ENCODE measurements at regions not wholly inside any gene's neighbourhood (a gene's known extent, or its start where the extent isn't known, plus 50 kb on each side); places are given as distances from the start of the nearest gene placed in this dataset.

- Mint-ChIP-seq H3K9me3 (no peaks in the 10 kb centered on the region), H3K27ac (no peak overlapping the region), H3K4me1 (ENCODE audit: low read depth) (no peaks in the 10 kb centered on the region), H3K27me3 (no peaks in the 10 kb centered on the region), H3K36me3 (ENCODE audit: low read depth) (no peaks in the 10 kb centered on the region), H3K4me3 (no peak overlapping the region)
- no peak for TF ChIP-seq CTCF (IDR thresholded peaks at IDR 0.05)
- DNase-seq: no peak
- CTCF ChIA-PET: interaction anchor here (0.6 kb wide), 1 partner anchor 30 kb away, joined by 3 read pairs; no protein-coding TSS in a partner anchor
- POLR2A ChIA-PET: no interaction called here
- ATAC-seq: no peak
- intact Hi-C loops (cut with micrococcal nuclease): no loop called here
Observed at GRCh38 chr5:118556792-118557191, 431.6 kb downstream of the DTWD2 start.

GRCh38 chr5:118555727-118556126, 432.6 kb downstream of the DTWD2 start:
- POLR2A ChIA-PET: no interaction called here
- Mint-ChIP-seq H3K4me3 (no peak overlapping the region), H3K27me3 (no peaks in the 10 kb centered on the region), H3K27ac (no peak overlapping the region), H3K36me3 (ENCODE audit: low read depth) (no peaks in the 10 kb centered on the region), H3K4me1 (ENCODE audit: low read depth) (no peaks in the 10 kb centered on the region), H3K9me3 (no peaks in the 10 kb centered on the region)
- intact Hi-C loops (cut with micrococcal nuclease): no loop called here
- TF ChIP-seq CTCF (IDR thresholded peaks at IDR 0.05): no peak
- CTCF ChIA-PET: no interaction called here
- no peak for DNase-seq
- ATAC-seq: no peak

- Mint-ChIP-seq H3K27ac (no peak overlapping the region), H3K4me3 (no peak overlapping the region), H3K9me3 (no peaks in the 10 kb centered on the region), H3K27me3 (no peaks in the 10 kb centered on the region), H3K36me3 (ENCODE audit: low read depth) (no peaks in the 10 kb centered on the region), H3K4me1 (ENCODE audit: low read depth) (no peaks in the 10 kb centered on the region)
- TF ChIP-seq CTCF (IDR thresholded peaks at IDR 0.05): no peak
- ChIA-PET CTCF (interaction anchor here (1.0 kb wide), 1 partner anchor 9 kb away, joined by 3 read pairs; no protein-coding TSS in a partner anchor), POLR2A (no interaction called here)
- intact Hi-C loops (cut with micrococcal nuclease): no loop called here
- DNase-seq (no peak), ATAC-seq (no peak)
Observed at GRCh38 chr5:118554981-118555380, 433.4 kb downstream of the DTWD2 start.

- no peak for TF ChIP-seq CTCF (IDR thresholded peaks at IDR 0.05)
- no peaks in the 10 kb centered on the region for H3K27me3 Mint-ChIP-seq
- CTCF ChIA-PET: interaction anchor here (1.0 kb wide), 1 partner anchor 10 kb away, joined by 3 read pairs; no protein-coding TSS in a partner anchor
- POLR2A ChIA-PET: no interaction called here
- H3K4me1 Mint-ChIP-seq (ENCODE audit: low read depth): no peaks in the 10 kb centered on the region
- no peaks in the 10 kb centered on the region for H3K36me3 Mint-ChIP-seq (ENCODE audit: low read depth)
- ATAC-seq: no peak
- no peak overlapping the region for H3K4me3 Mint-ChIP-seq
- no peak for DNase-seq
- H3K27ac Mint-ChIP-seq: no peak overlapping the region
- no peaks in the 10 kb centered on the region for H3K9me3 Mint-ChIP-seq
- intact Hi-C loops (cut with micrococcal nuclease): no loop called here
Observed at GRCh38 chr5:118554241-118554640, 434.1 kb downstream of the DTWD2 start.

- no peak for TF ChIP-seq CTCF (IDR thresholded peaks at IDR 0.05)
- ChIA-PET POLR2A (no interaction called here), CTCF (no interaction called here)
- Mint-ChIP-seq H3K27ac (no peak overlapping the region), H3K9me3 (no peaks in the 10 kb centered on the region), H3K4me1 (ENCODE audit: low read depth) (no peaks in the 10 kb centered on the region), H3K4me3 (no peak overlapping the region), H3K27me3 (no peaks in the 10 kb centered on the region), H3K36me3 (ENCODE audit: low read depth) (no peaks in the 10 kb centered on the region)
- ATAC-seq (no peak), DNase-seq (no peak)
- intact Hi-C loops (cut with micrococcal nuclease): no loop called here
Observed at GRCh38 chr5:118553662-118554061, 434.7 kb downstream of the DTWD2 start.
